K562 (cell line): ENCODE measurements at regions not wholly inside any gene's neighbourhood (a gene's known extent, or its start where the extent isn't known, plus 50 kb on each side); places are given as distances from the start of the nearest gene placed in this dataset.
"Not testable (repeated sequence)": the region's sequence is repeated elsewhere in the genome, so short reads cannot be mapped to it uniquely, and the experiment has no call there.

Experiments used
- ATAC-seq: fragments of 200-7000 bp; cut with Tn5 transposase; 3 replicates; pipeline ENCODE4 v1.9.1; 2020; ENCODE audit warnings: moderate library complexity
- BruUV-seq: library from RNA; stranded (reverse); fragments of 400-500 nt; replicated peaks from 2 replicates; lab custom pipeline; 2021; lab: Mats Ljungman, UMichigan
- CTCF ChIA-PET: fragments of 300-600 bp; formaldehyde crosslinking; extraction: SDS; loops from one replicate; lab custom pipeline; 2021; ENCODE audit warnings: low intra/inter-chr PET ratio; lab: Yijun Ruan, JAX
- POLR2A ChIA-PET: fragments of 300-600, 350-650 bp; sonication (Branson Sonifier 250); formaldehyde crosslinking; extraction: SDS; loops from one replicate; lab custom pipeline; 2021; ENCODE audit warnings: antibody characterized with exemption, inconsistent platforms; lab: Yijun Ruan, JAX
- DNase-seq, 4 experiments: peaks; one replicate each; pipeline versions ENCODE4 v3.0.0 to v3.0.0-alpha.2; 2011 to 2018; ENCODE audit warnings: low spot score in 3 of 4, mixed read lengths in 3 of 4; ENCODE audit errors: extremely low read depth in 1 of 4
- FAIRE-seq: peaks from 2 replicates; lab custom pipeline; 2011; peaks lifted over from hg19 to GRCh38; lab: Jason Lieb, UNC
- H2AFZ ChIP-seq: 2 replicates; pipeline ENCODE4 v1.6.0; 2011; ENCODE audit warnings: low read depth, low read length, control low read depth, inconsistent platforms
- H3K27ac ChIP-seq: fragments of 200-600 bp; 3 replicates; pipeline ENCODE4 v1.8.0; 2011; ENCODE audit warnings: low read depth, mild to moderate bottlenecking, control low read depth, inconsistent platforms, low read length, moderate library complexity, mixed read lengths; ENCODE audit errors: extremely low read depth
- H3K27me3 ChIP-seq, 2 experiments: fragments of 300-600 bp in 1 of 2; 2 replicates in 1 of 2; 3 replicates in 1 of 2; pipeline versions ENCODE4 v1.6.0 to v1.8.0; 2011; ENCODE audit warnings: inconsistent platforms in 2 of 2, low read length in 2 of 2, mild to moderate bottlenecking in 1 of 2, mixed read lengths in 1 of 2, moderate library complexity in 1 of 2; ENCODE audit not compliant: control insufficient read depth in 2 of 2, insufficient read depth in 2 of 2
- H3K36me3 ChIP-seq: fragments of 300-600 bp; 3 replicates; pipeline ENCODE4 v1.8.0; 2011; ENCODE audit warnings: mild to moderate bottlenecking, low read length, inconsistent platforms; ENCODE audit not compliant: control insufficient read depth, insufficient read depth
- H3K4me1 ChIP-seq, 2 experiments: fragments of 200-600 bp in 1 of 2; replicated peaks in 1 of 2; 2 replicates in 1 of 2; 3 replicates in 1 of 2; pipeline versions ENCODE4 v1.5.1 to v1.8.0; 2011; ENCODE audit warnings: inconsistent platforms in 2 of 2, low read length in 2 of 2, mild to moderate bottlenecking in 1 of 2, mixed read lengths in 1 of 2, moderate library complexity in 1 of 2; ENCODE audit not compliant: control insufficient read depth in 2 of 2, insufficient read depth in 2 of 2
- H3K4me2 ChIP-seq: 2 replicates; pipeline ENCODE4 v1.6.1; 2011; ENCODE audit warnings: low read length, control low read depth, inconsistent platforms, mixed read lengths; ENCODE audit not compliant: insufficient read depth
- H3K4me3 ChIP-seq: fragments of 200-600 bp; sonication (generic), shearing (Covaris generic); 2 replicates; pipeline ENCODE4 v1.5.1; 2016; ENCODE audit warnings: control low read depth, inconsistent platforms
- H3K79me2 ChIP-seq: fragments of 200-600 bp; 3 replicates; pipeline ENCODE4 v1.8.0; 2011; ENCODE audit warnings: low read length, inconsistent platforms; ENCODE audit not compliant: control insufficient read depth, insufficient read depth
- H3K9ac ChIP-seq, 2 experiments: 2 replicates each; pipeline versions ENCODE4 v1.6.0 to v1.6.1; 2011; ENCODE audit warnings: low read depth in 2 of 2, low read length in 2 of 2, control low read depth in 1 of 2, inconsistent platforms in 1 of 2, mild to moderate bottlenecking in 1 of 2, mixed read lengths in 1 of 2; ENCODE audit not compliant: insufficient read depth in 1 of 2
- H3K9me1 ChIP-seq: one replicate; pipeline ENCODE4 v1.6.0; 2011; ENCODE audit warnings: inconsistent platforms, mild to moderate bottlenecking, low read length, moderate library complexity; ENCODE audit not compliant: control insufficient read depth, insufficient read depth
- H3K9me3 ChIP-seq: replicated peaks from 2 replicates; pipeline ENCODE4 v1.5.1; 2011; ENCODE audit warnings: low read depth, low read length, inconsistent platforms; ENCODE audit not compliant: control insufficient read depth, insufficient read depth
- H4K20me1 ChIP-seq: replicated peaks from 2 replicates; pipeline ENCODE4 v1.6.1; 2011; ENCODE audit warnings: low read length, inconsistent platforms, mixed read lengths; ENCODE audit not compliant: control insufficient read depth, insufficient read depth
- POLR2G ChIP-seq: fragments of 200-400 bp; formaldehyde crosslinking; IDR thresholded peaks from 2 replicates; pipeline ENCODE4 v1.6.1; 2017; ENCODE audit warnings: low read depth, mild to moderate bottlenecking, antibody characterized with exemption, low read length, moderate library complexity
- WGBS: fragments of 100-300 bp; shearing (Covaris generic); methylation state at CpG from one replicate; pipeline ENCODE4 v1.1.6; 2016; ENCODE audit warnings: low coverage, mixed read lengths; ENCODE audit not compliant: insufficient coverage; ENCODE audit errors: missing lambda C conversion rate; 5-methylcytosine and 5-hydroxymethylcytosine counted together
- in situ Hi-C: fragments of 300-500 bp; cut with MboI; formaldehyde crosslinking; loops from 4 replicates; pipeline ENCODE4 v1.15.0; 2018; ENCODE audit warnings: inconsistent platforms, mixed read lengths
- intact Hi-C: fragments of 100-400 bp; cut with micrococcal nuclease; formaldehyde crosslinking; loops from 2 replicates; pipeline ENCODE4 v1.14.2; 2022

- H3K9ac ChIP-seq, result peak overlapping the region in 1 of 2 experiments; percentile 76; a peak in 2 of 4 replicates
- H3K9me3 ChIP-seq, ATAC-seq, BruUV-seq, H2AFZ ChIP-seq, in situ Hi-C loops, DNase-seq, H3K9me1 ChIP-seq, FAIRE-seq, H3K4me3 ChIP-seq: not testable (repeated sequence)
- WGBS, result 77% methylated on average over 9 of the region's 26 CpGs
- peaks cover 20% of the 10 kb centered on the region; the same call in 1 of the 2 replicates for H4K20me1 ChIP-seq
- TF ChIP-seq POLR2G, result 0 out of 2 replicates have a peak, but pooled peaks have one; percentile 33
- TF ChIP-seq, all 486 proteins: peak for 1; not testable (repeated sequence) for 485
- H3K27me3 ChIP-seq, POLR2A ChIA-PET, H3K27ac ChIP-seq, intact Hi-C loops, H3K4me2 ChIP-seq, CTCF ChIA-PET: not testable (repeated sequence)
- Histone ChIP-seq H3K4me1 (peaks cover 9 to 42% of the 10 kb centered on the region in 2 experiments; a peak in 4 of 5 replicates), H3K79me2 (peaks cover 94% of the 10 kb centered on the region), H3K36me3 (peaks cover 53% of the 10 kb centered on the region; the same call in 1 of the 3 replicates)
These were observed 56.2 kb upstream of the SPN start for GRCh38 chr16:29606669-29607427.

- intact Hi-C loops, H3K27ac ChIP-seq, POLR2A ChIA-PET, in situ Hi-C loops, H3K27me3 ChIP-seq, H3K9ac ChIP-seq, BruUV-seq, CTCF ChIA-PET, H3K4me2 ChIP-seq, H3K9me3 ChIP-seq, H2AFZ ChIP-seq, H3K9me1 ChIP-seq, H3K4me3 ChIP-seq: not testable (repeated sequence)
- peaks cover 92% of the 10 kb centered on the region for H3K79me2 ChIP-seq
- peak; percentile 2; the same call in 2 of the 3 replicates for ATAC-seq
- peaks cover 48% of the 10 kb centered on the region; the same call in 1 of the 3 replicates for H3K36me3 ChIP-seq
- WGBS, result 11% methylated on average over 11 of the region's 11 CpGs
- peaks cover 15% of the 10 kb centered on the region; the same call in 1 of the 2 replicates for H4K20me1 ChIP-seq
- FAIRE-seq, result peak; percentile 67
- H3K4me1 ChIP-seq, result peaks cover 6 to 38% of the 10 kb centered on the region in 2 experiments; a peak in 4 of 5 replicates
- DNase-seq, result peak in 1 of 4 experiments; percentile 33
These were observed 55.6 kb upstream of the SPN start for GRCh38 chr16:29607428-29607823.
